GM23248 (cell line): ENCODE measurements at regions not wholly inside any gene's neighbourhood (a gene's known extent, or its start where the extent isn't known, plus 50 kb on each side); places are given as distances from the start of the nearest gene placed in this dataset.

Source experiments
- EZH2 ChIP-seq: fragments of 200-600 bp; sonication (generic); IDR thresholded peaks from 2 replicates; pipeline ENCODE4 v1.6.1; 2018; ENCODE audit warnings: antibody characterized with exemption, mild to moderate bottlenecking; ENCODE audit not compliant: insufficient read depth, poor library complexity, severe bottlenecking
- EZH2phosphoT487 ChIP-seq: fragments of 200-600 bp; sonication (generic); IDR thresholded peaks from 2 replicates; pipeline ENCODE4 v1.6.1; 2018; ENCODE audit warnings: antibody characterized with exemption, moderate library complexity, mild to moderate bottlenecking, low read depth; ENCODE audit not compliant: insufficient read depth

- no peak for TF ChIP-seq EZH2
- no peak for TF ChIP-seq EZH2phosphoT487
These were observed 85.3 kb downstream of the OGFRL1 start for GRCh38 chr6:71373943-71374342.
